ENCODE measurements at regions not wholly inside any gene's neighbourhood (a gene's known extent, or its start where the extent isn't known, plus 50 kb on each side); places are given as distances from the start of the nearest gene placed in this dataset.

DNA sequence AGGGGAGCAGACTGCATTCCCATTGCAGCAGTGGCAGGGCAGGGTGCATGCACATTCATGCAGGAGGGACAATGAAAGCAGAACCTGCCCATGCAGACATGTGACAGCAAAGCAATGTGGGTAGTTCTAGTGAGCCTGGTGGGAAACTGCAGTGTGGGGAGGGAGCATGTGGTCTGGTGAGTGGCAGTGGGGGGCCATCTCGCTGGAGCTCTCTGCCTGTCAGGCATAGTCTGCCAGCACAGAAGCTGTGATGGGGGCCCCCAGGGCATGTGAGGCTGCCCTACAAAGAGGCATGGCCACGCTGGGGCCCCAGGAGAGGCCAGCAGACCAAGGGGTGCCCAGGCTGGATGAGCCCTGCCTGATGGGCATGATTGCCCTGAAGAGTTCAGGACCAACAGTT is 579.7 kb downstream of the PTPRC start:
- TF ChIP-seq, protein P1, sequence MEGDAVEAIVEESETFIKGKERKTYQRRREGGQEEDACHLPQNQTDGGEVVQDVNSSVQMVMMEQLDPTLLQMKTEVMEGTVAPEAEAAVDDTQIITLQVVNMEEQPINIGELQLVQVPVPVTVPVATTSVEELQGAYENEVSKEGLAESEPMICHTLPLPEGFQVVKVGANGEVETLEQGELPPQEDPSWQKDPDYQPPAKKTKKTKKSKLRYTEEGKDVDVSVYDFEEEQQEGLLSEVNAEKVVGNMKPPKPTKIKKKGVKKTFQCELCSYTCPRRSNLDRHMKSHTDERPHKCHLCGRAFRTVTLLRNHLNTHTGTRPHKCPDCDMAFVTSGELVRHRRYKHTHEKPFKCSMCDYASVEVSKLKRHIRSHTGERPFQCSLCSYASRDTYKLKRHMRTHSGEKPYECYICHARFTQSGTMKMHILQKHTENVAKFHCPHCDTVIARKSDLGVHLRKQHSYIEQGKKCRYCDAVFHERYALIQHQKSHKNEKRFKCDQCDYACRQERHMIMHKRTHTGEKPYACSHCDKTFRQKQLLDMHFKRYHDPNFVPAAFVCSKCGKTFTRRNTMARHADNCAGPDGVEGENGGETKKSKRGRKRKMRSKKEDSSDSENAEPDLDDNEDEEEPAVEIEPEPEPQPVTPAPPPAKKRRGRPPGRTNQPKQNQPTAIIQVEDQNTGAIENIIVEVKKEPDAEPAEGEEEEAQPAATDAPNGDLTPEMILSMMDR (IDR thresholded peaks at IDR 0.05; ENCODE audit: extremely low read depth, insufficient read depth, missing control alignments) = no peak
- in situ Hi-C loops (cut with MboI; ENCODE audit: low pct_unique_long_range_greater_than_20kb, low sequenced_read_pairs, unreplicated experiment) = no loop called here
- DNase-seq (ENCODE audit: low spot score) = no peak

DNA sequence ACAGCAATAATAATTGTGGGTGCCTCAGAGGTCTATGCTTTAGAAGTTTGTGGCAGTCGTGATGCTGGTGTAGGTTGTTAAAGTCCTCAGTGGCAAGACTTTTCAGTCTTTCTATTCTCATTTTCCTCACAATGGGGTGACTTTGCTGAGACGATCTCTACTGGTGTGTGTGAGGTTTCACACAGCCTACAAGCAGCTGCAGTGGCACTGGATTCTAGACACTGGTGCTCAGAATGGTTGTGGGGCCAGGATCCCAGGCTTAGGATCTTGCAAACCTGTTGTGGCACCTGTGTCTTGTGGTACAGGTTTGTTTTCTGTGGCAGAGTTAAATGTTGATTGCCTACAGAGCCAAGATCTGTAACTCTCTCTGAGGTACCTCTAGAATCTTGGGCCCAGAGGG is 581.2 kb downstream of the PTPRC start:
- in situ Hi-C loops (cut with MboI; ENCODE audit: low pct_unique_long_range_greater_than_20kb, low sequenced_read_pairs, unreplicated experiment) = no loop called here
- TF ChIP-seq, protein P1 (IDR thresholded peaks at IDR 0.05; ENCODE audit: extremely low read depth, insufficient read depth, missing control alignments) = no peak
- no peak for DNase-seq (ENCODE audit: low spot score)

DNA sequence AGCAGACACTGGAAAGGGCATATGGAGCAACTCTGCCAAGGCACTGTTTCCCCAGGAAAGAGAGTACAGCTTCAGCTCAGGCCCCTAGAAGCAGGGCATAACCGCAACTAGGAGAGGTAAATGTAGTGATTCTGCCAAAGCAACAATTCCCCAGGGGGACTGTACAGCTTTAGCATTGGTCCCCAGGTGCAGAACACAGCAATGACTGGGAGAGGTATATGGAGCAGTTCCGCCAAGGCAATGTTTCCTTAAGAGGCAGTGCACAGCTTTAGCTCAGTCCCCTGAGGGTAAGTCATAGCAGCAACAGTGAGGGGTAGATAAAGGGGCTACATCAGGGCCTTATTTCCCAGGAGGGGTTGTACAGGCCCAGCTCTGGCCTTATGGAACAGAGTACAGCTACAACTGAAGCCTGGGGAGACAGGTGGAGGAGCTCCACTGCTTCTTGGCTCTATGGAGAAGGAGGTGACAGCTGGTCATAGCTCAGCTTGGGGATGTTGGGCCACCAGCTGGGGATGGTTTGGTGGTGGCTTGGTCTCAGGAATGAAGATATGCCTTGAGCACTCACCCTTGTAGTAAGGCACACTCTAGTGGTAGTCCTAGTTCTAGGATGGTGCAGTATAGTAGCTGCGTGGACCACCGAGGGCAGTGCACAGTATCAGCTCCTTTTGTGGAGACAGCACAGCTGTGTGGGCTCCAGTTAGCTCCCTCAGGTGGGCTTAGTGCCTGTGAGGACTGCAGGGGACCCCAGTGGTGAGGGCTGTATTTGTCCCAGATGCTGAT is 582.7 kb downstream of the PTPRC start:
- TF ChIP-seq, protein P1 (IDR thresholded peaks at IDR 0.05; ENCODE audit: extremely low read depth, insufficient read depth, missing control alignments) = no peak
- DNase-seq (ENCODE audit: low spot score) = no peak
- in situ Hi-C loops (cut with MboI; ENCODE audit: low pct_unique_long_range_greater_than_20kb, low sequenced_read_pairs, unreplicated experiment) = no loop called here

DNA sequence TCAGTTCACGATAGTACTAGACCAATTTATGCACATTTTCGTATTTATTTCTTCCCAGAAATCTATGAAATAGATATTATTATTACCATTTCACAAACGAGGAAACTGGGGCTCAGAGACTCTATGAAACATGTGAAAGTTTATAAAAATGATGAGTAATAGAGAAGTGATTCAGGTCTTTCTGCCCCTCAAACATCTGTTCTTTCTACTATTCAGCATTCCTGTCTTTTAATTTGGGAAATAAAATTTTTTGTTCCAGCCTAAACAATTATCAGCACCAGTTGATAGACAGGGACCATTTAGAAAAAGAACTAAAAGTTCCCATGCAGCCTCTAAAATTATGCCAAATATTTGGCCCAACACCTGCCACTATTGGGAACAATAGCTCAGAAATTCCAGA is 585.1 kb downstream of the PTPRC start:
- in situ Hi-C loops (cut with MboI; ENCODE audit: low pct_unique_long_range_greater_than_20kb, low sequenced_read_pairs, unreplicated experiment) = no loop called here
- DNase-seq (ENCODE audit: low spot score) = no peak
- TF ChIP-seq, protein P1 (IDR thresholded peaks at IDR 0.05; ENCODE audit: extremely low read depth, insufficient read depth, missing control alignments) = no peak

DNA sequence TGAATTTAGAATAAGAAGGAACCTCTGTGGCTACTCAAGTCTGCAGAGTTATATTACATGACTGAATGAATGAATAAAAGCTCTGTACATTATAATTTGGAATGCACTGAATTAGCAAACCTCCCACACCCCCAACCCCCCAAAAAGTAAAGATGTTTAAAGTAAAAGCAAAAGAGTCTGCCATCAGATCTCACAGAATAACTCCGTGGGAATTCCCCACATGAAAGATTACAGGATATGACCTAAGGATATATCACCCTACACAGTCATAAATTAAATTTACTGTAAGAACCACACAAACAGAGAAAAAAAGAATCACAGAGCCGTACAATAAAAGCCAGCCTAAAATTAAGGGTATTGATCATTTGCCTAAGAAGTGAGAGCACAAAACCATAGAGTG is 587.3 kb downstream of the PTPRC start:
- TF ChIP-seq, protein P1 (IDR thresholded peaks at IDR 0.05; ENCODE audit: extremely low read depth, insufficient read depth, missing control alignments) = no peak
- DNase-seq (ENCODE audit: low spot score) = peak; percentile 19
- in situ Hi-C loops (cut with MboI; ENCODE audit: low pct_unique_long_range_greater_than_20kb, low sequenced_read_pairs, unreplicated experiment) = loop anchor here (25.0 kb wide), 1 partner anchor 464 kb away; no protein-coding TSS in a partner anchor

DNA sequence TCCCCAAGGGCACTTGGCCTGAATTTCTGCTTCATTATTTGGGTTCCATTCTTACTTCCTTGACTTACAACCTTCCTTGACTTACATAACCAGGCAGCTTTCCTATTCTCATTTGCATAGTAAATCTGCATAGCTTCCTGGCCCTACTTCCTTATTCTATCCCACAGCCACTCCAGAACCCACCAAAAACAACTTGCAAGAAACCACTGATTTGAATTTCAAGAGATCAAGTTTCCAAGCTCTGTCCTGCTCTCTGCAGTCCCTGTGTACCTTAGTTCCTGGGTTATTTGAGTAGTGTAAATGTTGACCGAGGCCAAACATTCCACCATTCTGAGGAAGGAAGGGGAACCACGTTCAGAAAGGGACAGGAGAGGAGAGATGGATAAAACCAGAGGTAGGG is 603.3 kb downstream of the PTPRC start:
- TF ChIP-seq, protein P1 (IDR thresholded peaks at IDR 0.05; ENCODE audit: extremely low read depth, insufficient read depth, missing control alignments) = no peak
- no peak for DNase-seq (ENCODE audit: low spot score)
- in situ Hi-C loops (cut with MboI; ENCODE audit: low pct_unique_long_range_greater_than_20kb, low sequenced_read_pairs, unreplicated experiment) = loop anchor here (25.0 kb wide), 1 partner anchor 480 kb away; no protein-coding TSS in a partner anchor

Measured in GM13977 (cell line).